Body of pancreas (tissue), 4 donors: ENCODE measurements at regions not wholly inside any gene's neighbourhood (a gene's known extent, or its start where the extent isn't known, plus 50 kb on each side); places are given as distances from the start of the nearest gene placed in this dataset.

Experiments used
- ATAC-seq: fragments of 150-250 bp; one replicate; pipeline ENCODE4 v1.9.1; 2016
- DNase-seq, 4 donors: peaks; one replicate each; pipeline ENCODE4 v3.0.0-alpha.2; 2019
- H3K27ac ChIP-seq, 4 donors: fragments of 200-600 bp; sonication (generic); 1 replicate in 3 of 4; 2 replicates in 1 of 4; pipeline versions ENCODE4 v1.5.1 to v1.6.1; 2016 to 2019; ENCODE audit warnings: mild to moderate bottlenecking in 1 of 4, mixed read lengths in 1 of 4, moderate library complexity in 1 of 4
- H3K27me3 ChIP-seq, 2 donors: fragments of 200-600 bp; sonication (generic); one replicate each; pipeline ENCODE4 v1.6.0; 2016; ENCODE audit warnings: mild to moderate bottlenecking in 1 of 2
- H3K36me3 ChIP-seq, 2 donors: fragments of 200-600 bp; sonication (generic); replicated peaks in 1 of 2; 2 replicates each; pipeline ENCODE4 v1.5.1; 2016; ENCODE audit warnings: low read depth in 2 of 2; ENCODE audit not compliant: insufficient read depth in 1 of 2
- H3K4me1 ChIP-seq: fragments of 200-600 bp; sonication (generic); one replicate; pipeline ENCODE4 v1.6.0; 2016
- H3K4me3 ChIP-seq, 2 donors: fragments of 200-600 bp; sonication (generic); 1 replicate in 1 of 2; 2 replicates in 1 of 2; pipeline ENCODE4 v1.5.1; 2016 to 2019
- H3K9me3 ChIP-seq, 3 donors: fragments of 200-600 bp; sonication (generic); 1 replicate in 2 of 3; 2 replicates in 1 of 3; pipeline ENCODE4 v1.5.1; 2016
- CTCF ChIP-seq, 7 experiments: fragments of 450-650 bp in 4 of 7; fragments of 200-600 bp in 3 of 7; sonication (generic) in 3 of 7; IDR thresholded peaks; one replicate each; pipeline ENCODE4 v1.5.1; 2016 to 2019; ENCODE audit warnings: antibody characterized with exemption in 7 of 7
- POLR2A ChIP-seq, 3 donors: fragments of 450-650 bp; IDR thresholded peaks; one replicate each; pipeline ENCODE4 v1.6.1; 2016; ENCODE audit warnings: antibody characterized with exemption in 3 of 3, mild to moderate bottlenecking in 2 of 3
- WGBS, 2 donors: methylation state at CpG; one replicate each; pipeline ENCODE4 v1.1.5; 2017; 5-methylcytosine and 5-hydroxymethylcytosine counted together
- intact Hi-C: fragments of 100-400 bp; cut with DNase I; formaldehyde crosslinking; loops from one replicate; pipeline ENCODE4 v1.15.1; 2023

GRCh38 chr1:191875994-191876393 lies 282.3 kb upstream of the RGS18 start:
- DNase-seq, result no peak
- ATAC-seq, result no peak
- no peaks in the 10 kb centered on the region for H3K4me1 ChIP-seq
- no peaks in the 10 kb centered on the region for H3K27me3 ChIP-seq
- intact Hi-C loops, result no loop called here
- no peak overlapping the region for H3K4me3 ChIP-seq
- TF ChIP-seq CTCF (IDR thresholded peaks at IDR 0.05), result no peak
- H3K27ac ChIP-seq, result no peak overlapping the region
- WGBS, 2 donors, result 94 to 97% methylated on average over 1 of the region's 1 CpG
- no peaks in the 10 kb centered on the region for H3K9me3 ChIP-seq
- no peaks in the 10 kb centered on the region for H3K36me3 ChIP-seq

- Histone ChIP-seq H3K4me3 (no peak overlapping the region), H3K36me3 (no peaks in the 10 kb centered on the region), H3K27me3 (no peaks in the 10 kb centered on the region), H3K27ac (no peak overlapping the region), H3K4me1 (no peaks in the 10 kb centered on the region), H3K9me3 (no peaks in the 10 kb centered on the region)
- intact Hi-C loops, result no loop called here
- DNase-seq (no peak), ATAC-seq (no peak)
- TF ChIP-seq POLR2A (IDR thresholded peaks at IDR 0.05), result no peak
- no peak for TF ChIP-seq CTCF (IDR thresholded peaks at IDR 0.05)
- WGBS, 2 donors, result 64 to 91% methylated on average over 1 of the region's 1 CpG
These were observed 281.6 kb upstream of the RGS18 start for GRCh38 chr1:191876631-191877030.

GRCh38 chr1:191882870-191883269 lies 275.4 kb upstream of the RGS18 start:
- no peaks in the 10 kb centered on the region for H3K4me1 ChIP-seq
- H3K4me3 ChIP-seq, result no peak overlapping the region
- no peak overlapping the region for H3K27ac ChIP-seq
- intact Hi-C loops, result no loop called here
- no peak for ATAC-seq
- DNase-seq, result no peak
- TF ChIP-seq POLR2A (IDR thresholded peaks at IDR 0.05) (no peak), CTCF (IDR thresholded peaks at IDR 0.05) (no peak)
- no peaks in the 10 kb centered on the region for H3K9me3 ChIP-seq
- H3K27me3 ChIP-seq, result no peaks in the 10 kb centered on the region
- H3K36me3 ChIP-seq, result no peaks in the 10 kb centered on the region
- 7 to 16% methylated on average over 1 of the region's 1 CpG for WGBS, 2 donors

GRCh38 chr1:191886977-191887376 lies 271.3 kb upstream of the RGS18 start:
- no peak for TF ChIP-seq POLR2A (IDR thresholded peaks at IDR 0.05)
- no peak for TF ChIP-seq CTCF (IDR thresholded peaks at IDR 0.05)
- intact Hi-C loops, result no loop called here
- Histone ChIP-seq H3K4me3 (no peak overlapping the region), H3K4me1 (no peaks in the 10 kb centered on the region), H3K27ac (no peak overlapping the region), H3K9me3 (no peaks in the 10 kb centered on the region), H3K27me3 (no peaks in the 10 kb centered on the region), H3K36me3 (no peaks in the 10 kb centered on the region)
- DNase-seq (no peak), ATAC-seq (no peak)

GRCh38 chr1:191888996-191889622 lies 269.2 kb upstream of the RGS18 start:
- Histone ChIP-seq H3K27me3 (no peaks in the 10 kb centered on the region), H3K4me3 (no peak overlapping the region), H3K27ac (no peak overlapping the region), H3K4me1 (no peaks in the 10 kb centered on the region), H3K9me3 (no peaks in the 10 kb centered on the region), H3K36me3 (no peaks in the 10 kb centered on the region)
- intact Hi-C loops, result no loop called here
- TF ChIP-seq POLR2A (IDR thresholded peaks at IDR 0.05), result no peak
- no peak for TF ChIP-seq CTCF (IDR thresholded peaks at IDR 0.05)
- DNase-seq (no peak), ATAC-seq (no peak)
- WGBS, 2 donors, result 54 to 57% methylated on average over 4 of the region's 4 CpGs
